Fibroblast of skin of right quadriceps (primary cell): ENCODE measurements at regions not wholly inside any gene's neighbourhood (a gene's known extent, or its start where the extent isn't known, plus 50 kb on each side); places are given as distances from the start of the nearest gene placed in this dataset.
"Not testable (repeated sequence)": the region's sequence is repeated elsewhere in the genome, so short reads cannot be mapped to it uniquely, and the experiment has no call there.

Experiments
- DNase-seq: peaks from one replicate; pipeline ENCODE4 v3.0.0-alpha.2; 2013

DNA sequence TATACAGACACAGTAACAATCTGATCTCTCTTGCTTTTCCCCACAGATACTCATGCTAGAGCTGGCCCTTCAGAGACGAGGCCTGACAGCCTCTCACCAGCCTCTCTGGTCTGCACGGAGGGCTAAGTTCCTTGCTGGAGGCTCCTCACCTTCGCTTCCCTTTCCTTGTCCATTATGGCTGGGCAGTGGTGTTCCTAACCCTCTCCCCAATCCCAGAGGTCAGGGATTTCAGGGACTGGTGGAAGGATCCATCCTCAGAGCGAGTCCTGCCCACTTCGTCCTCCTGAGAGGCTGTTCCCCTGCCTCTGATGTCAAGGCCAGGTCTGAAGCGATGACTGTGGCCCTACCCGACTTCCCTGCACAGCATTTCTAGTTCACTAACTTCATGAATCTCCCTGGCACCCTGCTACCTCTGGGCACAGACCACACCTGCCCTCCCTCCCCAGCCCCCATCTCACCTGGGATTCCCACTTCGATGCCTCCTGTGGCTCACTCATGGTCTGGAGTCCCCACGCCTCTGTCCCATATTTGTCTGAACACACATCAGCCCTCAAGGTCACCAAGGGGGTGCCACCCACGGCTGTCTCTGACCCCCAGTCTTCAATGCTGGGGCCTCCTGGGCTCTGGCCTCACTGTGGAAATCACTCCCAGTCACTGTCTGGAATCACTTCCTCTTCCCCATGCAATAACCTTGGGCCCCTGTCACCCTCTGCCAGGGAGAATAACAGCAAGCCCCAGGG, 124.9 kb upstream of the PRR20G start:
- no peak for DNase-seq

DNA sequence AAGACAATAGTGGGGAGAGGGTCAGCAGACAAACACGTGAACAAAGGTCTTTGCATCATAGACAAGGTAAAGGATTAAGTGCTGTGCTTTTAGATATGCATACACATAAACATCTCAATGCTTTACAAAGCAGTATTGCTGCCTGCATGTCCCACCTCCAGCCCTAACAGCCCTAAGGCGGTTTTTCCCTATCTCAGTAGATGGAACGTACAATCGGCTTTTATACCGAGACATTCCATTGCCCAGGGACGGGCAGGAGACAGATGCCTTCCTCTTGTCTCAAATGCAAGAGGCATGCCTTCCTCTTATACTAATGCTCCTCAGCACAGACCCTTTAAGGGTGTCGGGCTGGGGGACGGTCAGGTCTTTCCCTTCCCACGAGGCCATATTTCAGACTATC, 124.0 kb upstream of the PRR20G start:
- DNase-seq: not testable (repeated sequence)

DNA sequence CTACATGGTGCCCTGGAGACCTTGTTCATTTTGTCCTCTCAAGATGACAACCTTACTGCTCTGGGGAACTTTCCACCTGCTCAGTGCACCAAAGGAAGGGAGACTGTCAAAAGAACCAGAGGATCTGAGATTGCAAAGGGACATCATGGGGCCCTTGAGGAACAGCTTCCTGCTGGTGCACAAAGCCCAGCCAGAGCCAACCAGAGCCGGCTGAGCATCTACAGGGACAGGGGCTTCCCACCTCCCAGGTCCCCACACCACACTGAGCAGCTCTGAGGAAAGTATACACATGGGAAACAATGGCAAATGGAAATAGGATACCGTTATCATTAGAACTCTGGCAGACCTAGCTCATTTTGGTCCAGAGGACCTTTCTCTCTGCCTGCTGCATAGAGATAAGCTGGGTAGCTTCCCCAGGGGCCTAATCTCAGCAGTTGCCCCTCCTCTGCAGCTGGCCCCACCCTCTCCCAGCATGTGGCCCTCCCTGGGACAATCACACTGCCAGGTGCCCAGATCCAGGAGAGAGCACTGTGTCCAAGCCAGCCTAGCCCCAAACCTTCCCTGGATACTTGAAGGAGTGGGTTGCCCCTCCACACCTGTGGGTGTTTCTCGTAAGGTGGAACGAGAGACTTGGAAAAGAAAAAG, 123.4 kb upstream of the PRR20G start:
- no peak for DNase-seq

DNA sequence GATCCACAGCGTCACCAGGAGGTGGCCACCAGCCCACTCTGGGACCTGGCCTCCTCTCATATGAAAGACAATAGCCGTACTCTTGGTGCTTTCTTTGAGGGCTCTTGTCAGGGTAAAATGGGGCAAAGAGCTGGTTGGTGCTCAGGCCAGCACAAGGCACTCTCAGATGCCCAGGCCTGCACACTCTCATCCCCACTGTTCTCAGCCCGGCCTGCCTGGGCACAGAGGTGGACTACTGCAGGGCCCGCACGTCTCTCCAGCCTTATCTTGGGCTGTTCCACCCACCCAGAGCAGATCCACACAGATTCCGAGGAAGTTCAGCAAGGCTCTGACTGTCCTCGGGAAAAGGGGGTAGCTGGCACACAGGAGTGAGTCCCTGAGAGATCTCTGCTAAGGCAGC, 122.8 kb upstream of the PRR20G start:
- DNase-seq: no peak

DNA sequence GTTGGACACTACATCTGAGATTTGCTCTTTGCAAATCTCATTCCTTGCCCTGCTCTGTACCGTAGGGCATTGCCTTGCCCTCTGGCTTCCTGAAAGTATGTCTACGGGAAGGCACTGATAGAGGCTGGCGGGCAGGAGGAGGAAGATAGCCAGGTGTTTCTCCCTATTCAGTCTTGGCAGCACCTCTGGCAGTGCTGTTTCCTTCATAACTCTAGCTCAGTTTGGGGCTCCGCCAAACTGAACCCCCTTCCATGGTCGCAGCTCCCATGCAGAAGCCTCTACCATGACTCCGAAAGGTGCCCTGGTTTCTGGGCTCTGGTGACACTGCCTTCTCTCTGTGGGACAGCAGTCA, 122.3 kb upstream of the PRR20G start:
- no peak for DNase-seq

DNA sequence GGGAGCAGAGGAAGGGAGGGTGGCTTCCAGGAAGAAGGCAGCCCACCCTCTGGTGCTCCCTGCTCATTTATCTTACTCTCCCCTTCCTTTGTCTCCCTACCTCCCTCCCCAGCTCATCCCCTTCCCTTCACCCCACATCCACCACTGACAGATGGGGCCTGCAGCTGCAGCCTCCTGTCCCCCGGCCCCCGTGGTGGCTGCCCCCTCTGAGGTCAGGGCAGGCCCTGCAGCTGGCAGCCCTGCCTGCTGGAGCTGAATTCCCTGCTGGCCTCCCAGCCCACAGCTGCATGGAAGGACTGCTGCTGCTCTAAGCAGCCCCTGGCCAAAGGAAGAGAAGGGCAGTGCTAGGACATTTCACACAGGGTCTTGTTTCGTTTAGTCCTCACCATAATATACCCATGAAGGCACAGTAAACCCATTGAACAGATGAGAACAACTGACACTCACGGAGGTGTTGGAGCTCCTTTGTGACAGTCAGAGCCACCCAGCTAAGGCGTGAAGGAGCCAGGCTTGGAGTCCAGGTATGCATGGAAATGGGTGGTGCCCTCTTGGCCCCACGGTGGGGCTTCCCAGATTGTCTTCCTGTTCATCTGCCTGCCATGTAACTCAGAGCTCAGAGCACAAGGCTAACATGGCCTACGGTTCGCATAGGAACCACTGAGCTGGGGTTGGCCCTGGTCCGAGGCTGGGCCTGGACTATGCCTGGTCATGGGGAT, 121.7 kb upstream of the PRR20G start:
- DNase-seq: no peak

DNA sequence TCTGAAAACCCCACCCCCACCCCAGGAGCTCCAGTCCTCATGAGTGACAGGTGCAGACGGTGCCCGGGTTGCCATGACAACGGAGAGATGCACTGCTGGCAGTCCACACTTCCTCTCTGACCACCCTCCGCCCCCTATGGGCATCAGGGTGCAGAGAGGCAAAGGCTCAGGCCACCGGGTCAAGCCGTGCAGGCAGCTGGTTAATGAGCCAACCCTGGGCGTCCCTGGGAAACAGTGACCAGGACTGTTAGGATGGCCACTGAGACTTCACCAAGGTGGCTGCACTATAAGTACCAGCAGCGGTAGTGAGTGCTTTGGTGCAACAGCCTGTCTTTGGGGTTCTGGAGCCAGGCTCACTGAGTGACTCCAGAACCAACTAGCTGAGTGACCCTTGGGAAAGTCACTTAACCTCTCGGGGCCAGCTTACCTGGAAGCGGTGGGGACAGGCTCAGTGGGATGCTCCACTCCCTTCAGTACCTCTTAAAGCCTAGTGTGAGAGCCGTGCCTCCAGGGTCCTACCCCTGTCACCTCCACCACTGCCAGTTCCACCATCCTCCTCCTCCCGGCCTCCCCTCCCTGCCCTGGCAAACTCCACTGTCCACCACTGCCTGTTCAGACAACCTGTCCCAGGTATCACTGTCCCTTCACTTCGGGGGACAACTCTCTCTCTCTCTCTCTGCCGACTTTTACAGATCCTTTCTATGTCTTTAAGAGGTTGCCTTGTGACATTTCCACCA, 121.0 kb upstream of the PRR20G start:
- DNase-seq: no peak

DNA sequence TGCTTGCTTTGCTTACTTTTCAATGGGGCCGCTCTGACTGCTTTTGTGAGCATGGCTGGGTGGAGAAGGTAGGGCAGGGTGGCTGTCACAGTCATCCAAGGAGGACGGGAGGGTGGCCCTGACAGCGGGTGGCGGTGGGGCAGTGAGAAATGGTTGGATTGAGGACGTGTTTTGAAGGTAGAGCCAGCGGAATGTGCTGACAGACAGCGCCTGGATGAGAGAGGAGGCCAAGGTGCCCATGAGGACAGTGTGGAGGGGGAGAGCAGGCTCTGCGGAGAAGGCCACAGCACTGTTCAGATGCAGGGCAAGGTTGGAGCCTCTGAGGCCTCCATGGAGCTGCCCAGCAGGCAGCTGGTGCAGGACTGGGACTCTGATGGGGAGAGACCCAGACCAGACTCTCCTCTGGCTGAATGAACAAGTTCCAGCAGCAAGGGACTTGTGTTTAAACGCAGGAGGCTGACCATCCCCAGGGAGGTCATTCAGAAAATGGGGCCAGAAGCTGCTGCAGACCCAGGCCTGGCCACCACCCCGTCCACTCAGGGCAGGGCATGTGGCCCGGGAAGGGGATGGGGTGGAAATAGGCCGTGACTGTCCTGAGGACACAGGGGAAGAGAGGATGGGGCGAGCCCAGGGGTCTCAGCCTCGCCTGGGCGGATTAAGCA, 120.3 kb upstream of the PRR20G start:
- no peak for DNase-seq

DNA sequence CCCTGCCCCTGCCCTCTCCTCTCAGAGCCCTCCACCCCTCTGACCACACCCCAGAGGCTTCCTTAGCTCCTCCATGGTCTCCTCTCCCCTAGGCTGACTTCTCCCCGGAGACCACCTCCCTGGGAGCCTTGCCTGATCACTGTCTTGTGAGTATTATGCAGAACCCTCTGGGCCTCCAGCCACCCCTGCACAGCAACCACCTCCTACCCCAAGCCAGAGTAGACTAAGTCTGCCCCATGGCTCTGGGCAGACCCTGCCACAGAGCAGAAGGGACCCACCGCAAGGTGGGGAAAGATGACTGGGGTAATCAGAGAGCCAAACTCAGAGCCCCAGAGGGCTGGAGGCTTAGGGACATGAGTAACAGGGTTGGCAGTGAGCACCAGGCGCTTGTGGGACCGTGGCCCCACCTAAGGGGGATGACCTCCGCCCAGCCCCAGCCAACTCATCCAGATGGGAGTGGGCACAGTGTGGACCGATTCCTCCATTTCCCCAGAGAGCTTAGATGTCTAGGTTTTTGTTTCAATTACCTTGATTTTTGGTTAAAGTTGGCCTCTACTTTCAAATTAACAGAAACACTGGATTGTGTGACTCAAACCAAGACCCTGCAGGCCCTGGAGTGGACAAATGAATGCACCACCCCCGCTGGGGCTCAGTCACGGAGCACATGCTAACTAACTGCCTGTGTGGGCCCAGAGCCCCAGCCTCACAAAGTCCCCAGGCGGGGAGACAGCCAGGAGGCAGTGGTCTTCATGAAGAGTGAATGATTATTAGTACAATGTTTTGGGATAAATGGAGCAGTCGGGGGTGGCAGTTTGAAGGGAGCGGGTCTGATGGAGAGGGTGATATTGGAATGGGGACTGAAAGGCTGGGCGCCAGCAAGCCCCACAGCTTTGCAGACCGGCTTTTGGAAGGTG, 119.4 kb upstream of the PRR20G start:
- DNase-seq: no peak

DNA sequence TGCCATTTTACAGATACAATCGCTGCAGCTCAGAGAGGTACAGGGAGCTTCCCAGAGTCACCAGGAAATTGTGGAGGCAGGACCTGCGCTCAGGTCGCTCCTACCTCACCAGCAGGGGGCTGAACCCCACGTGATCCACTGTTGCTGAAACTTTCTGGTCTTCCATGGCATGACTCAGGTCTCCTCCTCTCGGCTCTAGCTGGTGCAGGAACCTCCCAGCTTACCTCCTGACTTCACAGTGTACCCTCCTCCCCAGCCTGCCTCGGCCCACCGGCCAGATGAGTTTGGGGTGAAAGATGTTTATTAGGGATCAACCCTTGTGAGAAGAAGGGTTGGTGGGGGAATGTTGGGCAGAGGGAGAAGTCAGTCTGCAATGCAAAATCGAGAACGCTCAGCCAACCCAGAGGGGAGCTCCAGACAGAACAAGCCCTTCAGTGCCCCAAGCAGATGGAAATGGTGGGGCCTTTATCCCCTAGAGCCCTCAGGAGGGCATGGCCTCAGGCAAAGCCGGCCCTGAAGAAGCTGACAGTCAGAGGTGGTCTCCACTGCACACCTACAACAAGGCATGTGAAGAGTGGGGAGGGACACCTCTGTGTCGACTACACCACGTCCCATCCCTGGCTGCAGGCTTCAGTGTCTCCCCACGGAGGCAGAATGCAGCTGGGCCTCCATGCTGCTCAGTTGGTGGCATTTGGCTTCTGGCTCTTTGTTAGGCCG, 118.6 kb upstream of the PRR20G start:
- DNase-seq: peak; percentile 7

DNA sequence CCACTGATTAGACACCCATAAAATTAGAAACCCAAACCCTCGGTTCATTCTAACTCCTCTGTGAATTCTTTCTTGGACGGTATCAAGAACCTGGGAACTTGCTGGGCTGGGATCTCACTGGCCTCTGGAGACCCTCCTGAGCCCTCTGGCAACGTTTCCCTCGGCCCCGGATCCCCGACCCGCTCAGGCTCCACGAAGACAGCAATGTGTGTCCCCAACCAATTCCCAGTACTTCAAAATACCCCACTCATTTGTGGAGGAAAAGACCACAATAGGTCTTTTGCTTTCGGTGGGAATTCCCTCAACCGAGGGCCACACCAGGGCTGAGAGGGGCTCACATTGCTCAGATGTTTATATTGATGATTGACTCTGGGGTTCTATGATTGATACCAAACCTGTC, 117.9 kb upstream of the PRR20G start:
- no peak for DNase-seq

DNA sequence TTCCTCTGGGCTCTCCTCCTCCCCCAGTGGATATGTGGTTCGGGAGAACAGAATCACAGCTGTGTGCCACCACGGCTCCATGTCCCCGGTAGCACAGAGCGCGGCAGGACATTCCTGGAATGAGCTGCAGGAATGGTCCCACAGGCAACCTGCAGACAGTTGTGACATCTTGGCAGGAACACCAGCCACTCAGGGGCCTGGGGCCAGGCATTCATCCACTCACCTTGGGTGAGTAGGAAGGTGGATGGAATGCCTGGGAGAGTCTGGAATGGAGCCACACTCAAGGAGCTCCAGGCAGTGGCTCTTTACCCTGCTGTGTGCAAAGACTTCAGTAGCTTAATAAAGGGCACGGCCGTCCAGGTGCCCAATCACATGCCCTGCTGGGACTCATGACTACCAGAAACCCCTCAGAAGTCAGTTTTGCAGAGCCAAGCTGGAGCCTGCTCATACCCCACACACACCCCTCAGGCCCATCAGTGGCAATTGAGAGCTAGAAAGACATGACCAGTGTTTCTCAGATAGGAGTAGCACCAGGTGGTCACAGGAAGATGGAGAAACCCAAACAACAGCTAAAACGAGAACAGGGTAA, 117.3 kb upstream of the PRR20G start:
- no peak for DNase-seq

DNA sequence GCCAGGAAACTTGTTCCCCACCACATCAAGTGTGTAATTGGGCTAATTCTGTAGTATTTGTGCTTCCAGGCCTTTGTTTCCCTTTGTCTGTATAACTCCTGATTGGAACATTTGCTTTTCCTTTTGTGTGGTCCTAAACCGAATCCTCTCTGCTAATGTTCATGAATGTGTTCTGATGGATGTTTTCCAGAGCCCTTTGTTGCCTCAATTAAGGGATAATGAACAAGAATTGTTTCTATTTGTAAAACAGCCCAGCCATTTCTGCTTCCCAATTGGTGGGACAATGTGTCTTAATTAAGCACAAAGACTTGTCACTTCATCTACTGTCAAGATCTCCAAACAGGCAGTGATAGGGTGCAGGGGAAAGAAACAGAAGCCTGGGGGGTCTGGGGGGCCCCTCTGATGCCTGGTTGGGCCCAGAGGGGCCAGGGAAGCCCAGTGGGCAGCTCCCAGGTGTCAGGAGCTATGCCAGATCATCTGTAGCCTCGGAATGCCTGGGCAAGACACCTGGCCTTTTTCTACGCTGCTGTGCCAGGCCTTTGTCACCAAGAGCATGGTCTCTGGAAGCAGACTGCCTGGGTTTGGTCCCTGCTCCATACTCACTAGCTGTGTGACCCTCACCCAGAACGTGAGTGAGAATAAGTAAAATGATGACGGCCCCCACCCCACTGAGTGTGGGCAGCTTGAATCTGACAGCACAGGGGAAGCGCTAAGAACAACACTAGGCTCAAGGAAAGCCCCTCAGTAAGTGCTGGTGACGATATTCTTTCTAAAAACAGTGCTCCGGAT, 116.6 kb upstream of the PRR20G start:
- no peak for DNase-seq

DNA sequence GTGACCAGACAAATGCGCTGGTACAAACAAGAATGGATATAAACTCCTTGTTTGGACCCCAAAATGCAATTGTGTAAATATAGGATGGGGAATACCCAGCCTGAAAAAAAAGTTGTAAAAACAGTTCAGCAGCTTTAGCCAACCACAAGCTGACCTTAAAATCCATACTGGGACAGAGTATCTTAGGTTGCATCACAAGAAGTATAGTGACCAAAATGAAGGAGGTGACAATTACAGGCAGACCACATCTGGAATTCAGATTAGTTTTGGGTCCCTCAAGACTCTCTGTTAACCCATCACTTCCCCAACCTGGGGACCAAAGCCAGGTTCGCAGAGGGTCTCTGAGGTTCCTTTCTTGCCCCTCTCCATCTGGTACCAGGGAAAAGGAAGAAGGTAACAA, 115.9 kb upstream of the PRR20G start:
- DNase-seq: no peak

DNA sequence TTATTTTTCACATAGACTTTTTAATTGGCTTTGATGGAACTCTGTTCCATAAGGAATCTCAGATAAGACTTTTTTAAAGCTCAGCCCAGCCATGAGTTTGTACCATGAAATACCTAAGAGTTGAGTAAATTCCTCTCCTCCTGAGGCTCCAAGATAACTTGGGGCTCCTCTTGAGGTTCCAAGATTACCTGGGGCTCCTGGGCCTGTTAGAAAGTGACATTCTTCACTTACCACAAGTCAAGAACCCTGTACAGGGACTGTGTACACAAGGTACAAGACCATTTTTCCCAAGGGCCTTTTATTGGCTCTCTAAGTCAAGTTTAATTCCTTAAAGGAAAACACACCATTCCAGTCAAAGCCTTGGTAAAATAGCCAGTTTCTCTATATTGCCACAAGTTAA, 111.3 kb upstream of the PRR20G start:
- no peak for DNase-seq

DNA sequence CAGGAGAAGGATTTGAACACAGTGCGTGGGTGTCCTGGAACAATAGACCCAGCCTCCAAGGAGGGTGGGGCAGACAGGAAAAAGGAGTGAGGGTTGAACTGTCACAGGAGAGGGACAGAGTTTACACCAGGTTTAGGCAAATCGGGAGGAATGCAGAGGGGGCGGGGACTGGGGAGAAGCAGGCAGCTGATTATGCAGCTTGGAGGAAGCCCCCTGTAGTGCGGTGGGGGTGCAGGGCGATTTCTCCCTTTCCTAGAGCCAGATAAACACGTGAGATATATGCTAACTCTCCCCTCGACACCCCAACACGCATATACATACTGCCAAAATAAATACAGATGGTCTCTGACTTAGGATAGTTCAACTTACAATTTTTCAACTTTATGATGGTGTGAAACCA, 108.6 kb upstream of the PRR20G start:
- DNase-seq: no peak

DNA sequence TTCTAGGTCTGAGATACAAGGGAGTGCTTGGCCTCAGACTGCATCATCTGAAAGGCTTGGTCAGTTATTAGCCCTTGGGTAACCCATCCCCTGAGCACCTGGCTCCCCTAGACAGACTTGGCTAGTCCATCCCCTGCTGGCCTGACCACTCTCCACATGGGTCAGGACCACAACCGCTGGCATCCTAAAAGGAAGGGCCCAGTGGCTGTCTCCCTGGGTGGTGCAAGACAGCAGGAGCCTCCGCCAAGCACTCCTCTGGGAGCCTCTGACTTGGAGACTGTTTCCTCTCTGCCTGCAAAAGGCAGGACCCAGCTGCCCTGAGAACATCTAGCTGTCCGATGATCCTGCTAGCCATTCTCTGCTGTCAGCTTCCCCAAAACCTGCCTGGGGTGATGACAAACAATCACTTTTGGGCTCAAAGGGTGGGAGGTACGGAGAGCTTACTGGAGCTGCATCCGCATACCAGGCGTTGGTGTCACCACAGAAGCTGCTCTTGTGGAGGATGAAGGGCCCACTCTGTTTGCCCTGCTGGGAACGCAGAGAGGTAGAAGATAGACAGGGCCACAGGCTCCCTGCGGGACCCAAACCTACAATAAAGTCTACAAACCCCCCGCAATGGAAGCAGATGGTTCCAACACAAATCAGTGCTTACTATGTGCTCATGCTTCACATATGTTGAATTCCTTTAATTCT, 108.0 kb upstream of the PRR20G start:
- DNase-seq: no peak

DNA sequence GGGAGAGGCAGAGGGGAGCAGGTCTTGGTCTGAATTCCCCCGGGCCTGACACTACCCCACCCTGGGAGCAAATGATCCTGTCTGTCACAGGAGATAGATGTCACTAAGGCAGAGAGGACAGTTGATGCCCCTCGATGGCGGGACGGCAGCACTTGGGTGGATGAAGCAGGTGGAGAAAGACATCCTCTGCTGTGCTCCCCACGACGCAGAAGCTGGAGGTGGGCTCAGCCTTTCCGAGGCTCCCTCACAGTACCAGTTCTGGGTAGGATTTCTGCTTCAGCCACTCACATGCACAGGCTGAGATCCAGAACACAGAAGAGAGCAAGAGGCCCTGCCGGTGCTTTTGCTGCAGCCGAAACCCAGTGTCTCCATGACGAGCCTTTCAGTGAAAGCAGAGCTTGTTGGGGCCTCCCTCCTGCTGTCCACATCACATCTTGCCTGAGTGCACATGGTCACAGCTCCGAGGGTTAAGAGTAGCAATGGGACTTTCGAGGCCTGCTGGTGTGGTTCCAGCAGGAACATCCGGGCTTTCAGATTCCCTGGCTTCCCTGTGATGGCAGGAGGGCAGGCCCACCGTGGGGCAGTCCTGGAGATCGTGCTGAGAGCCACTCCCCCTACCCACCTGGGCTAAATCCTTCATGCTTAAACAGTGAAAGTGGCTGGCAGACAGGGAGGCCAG, 107.3 kb upstream of the PRR20G start:
- no peak for DNase-seq

DNA sequence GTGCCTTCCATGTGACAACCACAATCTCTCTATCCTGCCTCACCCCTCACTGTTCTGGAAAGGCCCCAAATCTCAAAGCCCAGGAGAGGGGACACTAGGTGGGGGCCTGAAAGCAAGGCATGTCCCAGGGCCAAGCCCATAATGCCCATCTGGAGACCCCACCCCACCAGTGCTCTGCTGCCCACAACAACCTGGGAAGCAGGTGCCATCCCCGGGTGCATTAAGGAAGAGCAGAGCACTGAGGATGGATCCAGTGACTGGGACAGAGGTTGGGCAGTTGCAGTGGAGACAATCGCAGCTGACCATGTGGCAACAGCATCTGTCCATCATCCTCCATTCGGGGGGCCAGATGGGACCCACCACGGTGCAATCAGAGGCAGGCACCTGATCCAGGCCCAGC, 106.2 kb upstream of the PRR20G start:
- no peak for DNase-seq
